GM12878 (cell line): ENCODE measurements at regions not wholly inside any gene's neighbourhood (a gene's known extent, or its start where the extent isn't known, plus 50 kb on each side); places are given as distances from the start of the nearest gene placed in this dataset.

ENCODE experiments used
- ATAC-seq: fragments of 200-7000 bp; cut with Tn5 transposase; 3 replicates; pipeline ENCODE4 v1.9.1; 2020; ENCODE audit warnings: mild to moderate bottlenecking, moderate library complexity
- BruUV-seq: library from RNA; stranded (reverse); fragments of 400-500 nt; replicated peaks from 2 replicates; lab custom pipeline; 2021; lab: Mats Ljungman, UMichigan
- CTCF ChIA-PET: fragments of 300-600 bp; sonication (Branson Sonifier 250); formaldehyde crosslinking; extraction: SDS; loops from one replicate; lab custom pipeline; 2021; ENCODE audit warnings: inconsistent platforms; lab: Yijun Ruan, JAX
- POLR2A ChIA-PET: fragments of 350-600 bp; formaldehyde crosslinking; extraction: SDS; loops from one replicate; lab custom pipeline; 2021; ENCODE audit warnings: inconsistent platforms; lab: Charles Lee
- RAD21 ChIA-PET: fragments of 300-600 bp; sonication (Branson Sonifier 250); formaldehyde crosslinking; loops from one replicate; lab custom pipeline; 2023; ENCODE audit warnings: antibody characterized with exemption; ENCODE audit not compliant: unreplicated experiment; lab: Charles Lee
- SMC1A ChIA-PET: fragments of 300-600 bp; sonication (Branson Sonifier 250); formaldehyde crosslinking; loops from one replicate; lab custom pipeline; 2023; ENCODE audit not compliant: unreplicated experiment, uncharacterized antibody; lab: Charles Lee
- DNase-seq: peaks from one replicate; pipeline ENCODE4 v3.0.0-alpha.2; 2011; ENCODE audit warnings: low read depth, low spot score
- FAIRE-seq: peaks from 3 replicates; lab custom pipeline; 2011; peaks lifted over from hg19 to GRCh38; lab: Jason Lieb, UNC
- H2AFZ ChIP-seq: 2 replicates; pipeline ENCODE4 v1.6.0; 2011; ENCODE audit warnings: low read depth, low read length, control low read depth; ENCODE audit not compliant: control insufficient read depth
- H3K27ac ChIP-seq: 2 replicates; pipeline ENCODE4 v1.5.1; 2011; ENCODE audit warnings: control low read depth; ENCODE audit not compliant: control insufficient read depth, insufficient read depth
- H3K27me3 ChIP-seq, 2 experiments: replicated peaks in 1 of 2; 2 replicates each; pipeline versions ENCODE4 v1.6.0 to v1.6.1; 2011; ENCODE audit warnings: low read length in 1 of 2; ENCODE audit not compliant: control insufficient read depth in 2 of 2, insufficient read depth in 2 of 2
- H3K36me3 ChIP-seq, 2 experiments: 2 replicates each; pipeline ENCODE4 v1.5.1; 2011; ENCODE audit warnings: low read length in 1 of 2; ENCODE audit not compliant: control insufficient read depth in 2 of 2, insufficient read depth in 2 of 2
- H3K4me1 ChIP-seq: 2 replicates; pipeline ENCODE4 v1.6.1; 2011; ENCODE audit warnings: mild to moderate bottlenecking, low read length, moderate library complexity, mixed read lengths; ENCODE audit not compliant: control insufficient read depth, insufficient read depth
- H3K4me2 ChIP-seq: 2 replicates; pipeline ENCODE4 v1.6.0; 2011; ENCODE audit warnings: control low read depth; ENCODE audit not compliant: control insufficient read depth, insufficient read depth
- H3K4me3 ChIP-seq: fragments of 200-600 bp; sonication (generic); 2 replicates; pipeline ENCODE4 v1.5.1; 2016
- H3K79me2 ChIP-seq: 2 replicates; pipeline ENCODE4 v1.6.0; 2011; ENCODE audit warnings: low read length; ENCODE audit not compliant: control insufficient read depth, insufficient read depth
- H3K9ac ChIP-seq: 2 replicates; pipeline ENCODE4 v1.8.0; 2011; ENCODE audit warnings: low read length, control low read depth, mixed read lengths; ENCODE audit not compliant: control insufficient read depth, insufficient read depth
- H3K9me3 ChIP-seq: replicated peaks from 3 replicates; pipeline ENCODE4 v1.5.1; 2011; ENCODE audit warnings: mild to moderate bottlenecking, low read length; ENCODE audit not compliant: control insufficient read depth, insufficient read depth
- H4K20me1 ChIP-seq: 2 replicates; pipeline ENCODE4 v1.6.0; 2011; ENCODE audit not compliant: control insufficient read depth, insufficient read depth
- CBX3 ChIP-seq: fragments of 200-600 bp; sonication (generic); IDR thresholded peaks from 2 replicates; pipeline ENCODE4 v1.6.1; 2016; ENCODE audit warnings: low read depth, borderline replicate concordance
- LARP7 ChIP-seq: fragments of 450-650 bp; IDR thresholded peaks from 2 replicates; pipeline ENCODE4 v1.6.1; 2017; ENCODE audit warnings: mild to moderate bottlenecking
- SIX5 ChIP-seq: IDR thresholded peaks from 2 replicates; pipeline ENCODE4 v1.6.1; 2011; ENCODE audit warnings: mild to moderate bottlenecking, low read depth, low read length, moderate library complexity; ENCODE audit not compliant: severe bottlenecking
- SPI1 ChIP-seq: IDR thresholded peaks from 2 replicates; pipeline ENCODE4 v1.6.1; 2011; ENCODE audit warnings: low read depth, mild to moderate bottlenecking, low read length, moderate library complexity, borderline replicate concordance; ENCODE audit not compliant: insufficient read depth
- STAT1 ChIP-seq: fragments of 450-650 bp; conservative IDR thresholded peaks from 2 replicates; pipeline ENCODE4 v1.6.1; 2014; ENCODE audit warnings: antibody characterized with exemption, mild to moderate bottlenecking
- TBL1XR1 ChIP-seq: IDR thresholded peaks from 2 replicates; pipeline ENCODE4 v1.6.1; 2012; ENCODE audit warnings: low read depth, low read length, improper control_type of control experiment
- WGBS: methylation state at CpG from one replicate; pipeline ENCODE4 v1.1.6; 2016; ENCODE audit warnings: low lambda C conversion rate; ENCODE audit not compliant: insufficient replicate concordance, insufficient coverage; ENCODE audit errors: missing lambda C conversion rate; 5-methylcytosine and 5-hydroxymethylcytosine counted together
- in situ Hi-C: fragments of 300-500 bp; cut with MboI; formaldehyde crosslinking; loops from 9 replicates; pipeline ENCODE4 v1.14.3; 2018; ENCODE audit warnings: mixed read lengths
- intact Hi-C: fragments of 100-400 bp; cut with micrococcal nuclease; formaldehyde crosslinking; loops from one replicate; pipeline ENCODE4 v1.14.2; 2022; ENCODE audit not compliant: unreplicated experiment
- TF ChIP-seq, protein P1 (sequence below): fragments of 450-650 bp; IDR thresholded peaks from 2 replicates; pipeline ENCODE4 v1.6.1; 2014; ENCODE audit warnings: mild to moderate bottlenecking

DNA sequence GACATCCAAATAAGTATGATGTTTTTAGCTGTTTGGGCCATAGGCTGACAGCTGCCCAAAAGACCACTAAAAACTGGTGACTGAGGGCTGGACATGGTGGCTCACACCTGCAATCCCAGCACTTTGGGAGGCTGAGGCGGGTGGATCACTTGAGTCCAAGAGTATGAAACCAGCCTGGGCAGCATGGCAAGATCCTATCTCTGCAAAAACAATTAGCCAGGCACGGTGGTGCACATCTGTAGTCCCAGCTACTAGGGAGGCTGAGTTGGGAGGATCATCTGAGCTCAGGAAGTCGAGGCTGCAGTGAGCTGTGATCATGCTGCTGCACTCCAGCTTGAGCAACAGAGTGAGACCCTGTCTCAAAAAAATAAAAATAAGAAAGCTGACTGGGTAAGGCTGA, 511.5 kb upstream of the RAB6C start (continued):
- TF ChIP-seq, protein P1, sequence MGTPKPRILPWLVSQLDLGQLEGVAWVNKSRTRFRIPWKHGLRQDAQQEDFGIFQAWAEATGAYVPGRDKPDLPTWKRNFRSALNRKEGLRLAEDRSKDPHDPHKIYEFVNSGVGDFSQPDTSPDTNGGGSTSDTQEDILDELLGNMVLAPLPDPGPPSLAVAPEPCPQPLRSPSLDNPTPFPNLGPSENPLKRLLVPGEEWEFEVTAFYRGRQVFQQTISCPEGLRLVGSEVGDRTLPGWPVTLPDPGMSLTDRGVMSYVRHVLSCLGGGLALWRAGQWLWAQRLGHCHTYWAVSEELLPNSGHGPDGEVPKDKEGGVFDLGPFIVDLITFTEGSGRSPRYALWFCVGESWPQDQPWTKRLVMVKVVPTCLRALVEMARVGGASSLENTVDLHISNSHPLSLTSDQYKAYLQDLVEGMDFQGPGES, result no peak
- no peak for TF ChIP-seq TBL1XR1
- TF ChIP-seq LARP7, result no peak
- TF ChIP-seq STAT1, result no peak

DNA sequence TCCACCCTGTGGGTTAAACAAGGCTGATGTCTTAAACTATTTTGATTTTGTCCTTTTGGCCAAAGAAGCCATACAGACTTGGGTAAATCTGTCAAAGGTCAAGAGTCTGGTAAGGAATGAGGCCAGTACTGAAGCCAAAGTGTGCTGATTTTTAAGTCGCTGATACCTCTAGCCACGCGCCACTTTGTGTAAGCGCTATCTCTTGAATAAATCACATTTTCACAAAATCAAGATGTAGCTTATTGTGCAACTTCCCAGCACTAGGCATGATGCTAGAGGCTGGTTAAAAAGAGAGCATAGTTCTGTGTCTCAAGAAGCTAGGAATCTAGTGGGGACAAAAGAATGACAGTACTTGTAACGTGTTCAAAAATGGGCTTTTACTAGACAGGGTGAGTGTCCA, 510.6 kb upstream of the RAB6C start:
- CTCF ChIA-PET, result no interaction called here
- DNase-seq (no peak), ATAC-seq (no peak), FAIRE-seq (no peak)
- intact Hi-C loops (no loop called here), in situ Hi-C loops (no loop called here)
- no peaks in the 10 kb centered on the region for H3K36me3 ChIP-seq
- SMC1A ChIA-PET, result interaction anchor here (0.7 kb wide), 1 partner anchor 331 kb away, joined by 3 read pairs; no protein-coding TSS in a partner anchor
- 75% methylated on average over 5 of the region's 5 CpGs for WGBS
- no peaks in the 10 kb centered on the region for H3K79me2 ChIP-seq
- H3K27ac ChIP-seq, result no peak overlapping the region
- no TSS peak for BruUV-seq
- no peak overlapping the region for H2AFZ ChIP-seq
- TF ChIP-seq SIX5, result no peak
- no peak for TF ChIP-seq SPI1
- no peak for TF ChIP-seq CBX3
- no peak overlapping the region for H3K9ac ChIP-seq
- H3K4me3 ChIP-seq, result no peak overlapping the region
- no peak overlapping the region for H3K4me2 ChIP-seq
- RAD21 ChIA-PET, result no interaction called here
- POLR2A ChIA-PET, result no interaction called here
- H3K4me1 ChIP-seq, result no peaks in the 10 kb centered on the region
- H4K20me1 ChIP-seq, result no peaks in the 10 kb centered on the region
- H3K9me3 ChIP-seq, result no peaks in the 10 kb centered on the region; the same call in 2 of the 3 replicates
- no peaks in the 10 kb centered on the region for H3K27me3 ChIP-seq
